MM.1S (cell line): ENCODE measurements at regions not wholly inside any gene's neighbourhood (a gene's known extent, or its start where the extent isn't known, plus 50 kb on each side); places are given as distances from the start of the nearest gene placed in this dataset.

Experiments
- EZH2 ChIP-seq: fragments of 300-600 bp; sonication (generic); optimal IDR thresholded peaks from 2 replicates; pipeline ENCODE3; 2017; ENCODE audit warnings: low read depth, mild to moderate bottlenecking, antibody characterized with exemption, low read length, mixed read lengths
- EZH2phosphoT487 ChIP-seq: fragments of 300-600 bp; sonication (generic); IDR thresholded peaks from 2 replicates; pipeline ENCODE4 v1.6.1; 2018; ENCODE audit warnings: antibody characterized with exemption, low read length
- TF ChIP-seq, protein P1 (sequence below): fragments of 300-600 bp; sonication (generic); IDR thresholded peaks from 2 replicates; pipeline ENCODE4 v1.5.1; 2016; ENCODE audit warnings: antibody characterized with exemption, low read length, mixed read lengths

GRCh38 chr2:30363406-30363805 lies 83.6 kb upstream of the LCLAT1 start:
- TF ChIP-seq, protein P1, sequence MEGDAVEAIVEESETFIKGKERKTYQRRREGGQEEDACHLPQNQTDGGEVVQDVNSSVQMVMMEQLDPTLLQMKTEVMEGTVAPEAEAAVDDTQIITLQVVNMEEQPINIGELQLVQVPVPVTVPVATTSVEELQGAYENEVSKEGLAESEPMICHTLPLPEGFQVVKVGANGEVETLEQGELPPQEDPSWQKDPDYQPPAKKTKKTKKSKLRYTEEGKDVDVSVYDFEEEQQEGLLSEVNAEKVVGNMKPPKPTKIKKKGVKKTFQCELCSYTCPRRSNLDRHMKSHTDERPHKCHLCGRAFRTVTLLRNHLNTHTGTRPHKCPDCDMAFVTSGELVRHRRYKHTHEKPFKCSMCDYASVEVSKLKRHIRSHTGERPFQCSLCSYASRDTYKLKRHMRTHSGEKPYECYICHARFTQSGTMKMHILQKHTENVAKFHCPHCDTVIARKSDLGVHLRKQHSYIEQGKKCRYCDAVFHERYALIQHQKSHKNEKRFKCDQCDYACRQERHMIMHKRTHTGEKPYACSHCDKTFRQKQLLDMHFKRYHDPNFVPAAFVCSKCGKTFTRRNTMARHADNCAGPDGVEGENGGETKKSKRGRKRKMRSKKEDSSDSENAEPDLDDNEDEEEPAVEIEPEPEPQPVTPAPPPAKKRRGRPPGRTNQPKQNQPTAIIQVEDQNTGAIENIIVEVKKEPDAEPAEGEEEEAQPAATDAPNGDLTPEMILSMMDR: no peak
- no peak for TF ChIP-seq EZH2
- TF ChIP-seq EZH2phosphoT487: no peak
